ENCODE measurements at regions not wholly inside any gene's neighbourhood (a gene's known extent, or its start where the extent isn't known, plus 50 kb on each side); places are given as distances from the start of the nearest gene placed in this dataset.

DNA sequence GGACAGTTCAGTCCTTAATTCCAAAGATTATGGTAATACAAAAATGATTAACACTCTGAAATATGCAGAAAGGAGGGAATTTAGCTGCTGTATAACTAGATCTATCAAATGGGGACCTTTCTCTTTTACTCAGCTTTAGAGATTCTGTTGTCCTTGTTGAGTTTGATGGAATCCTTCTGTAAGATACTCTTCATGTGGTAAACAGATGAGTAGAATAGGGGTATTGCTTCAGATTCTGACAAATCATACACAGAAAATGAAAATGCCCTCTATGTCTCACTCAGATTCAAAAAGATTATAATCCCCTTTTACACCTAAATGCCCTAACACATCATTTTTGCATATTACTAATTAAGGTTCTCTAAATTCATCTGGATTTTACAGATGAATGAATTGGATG is 50.7 kb downstream of the ARHGAP35 start:
- no peaks in the 10 kb centered on the region for H3K27me3 Mint-ChIP-seq (ENCODE audit: unreplicated experiment)
- TF ChIP-seq, protein P1, sequence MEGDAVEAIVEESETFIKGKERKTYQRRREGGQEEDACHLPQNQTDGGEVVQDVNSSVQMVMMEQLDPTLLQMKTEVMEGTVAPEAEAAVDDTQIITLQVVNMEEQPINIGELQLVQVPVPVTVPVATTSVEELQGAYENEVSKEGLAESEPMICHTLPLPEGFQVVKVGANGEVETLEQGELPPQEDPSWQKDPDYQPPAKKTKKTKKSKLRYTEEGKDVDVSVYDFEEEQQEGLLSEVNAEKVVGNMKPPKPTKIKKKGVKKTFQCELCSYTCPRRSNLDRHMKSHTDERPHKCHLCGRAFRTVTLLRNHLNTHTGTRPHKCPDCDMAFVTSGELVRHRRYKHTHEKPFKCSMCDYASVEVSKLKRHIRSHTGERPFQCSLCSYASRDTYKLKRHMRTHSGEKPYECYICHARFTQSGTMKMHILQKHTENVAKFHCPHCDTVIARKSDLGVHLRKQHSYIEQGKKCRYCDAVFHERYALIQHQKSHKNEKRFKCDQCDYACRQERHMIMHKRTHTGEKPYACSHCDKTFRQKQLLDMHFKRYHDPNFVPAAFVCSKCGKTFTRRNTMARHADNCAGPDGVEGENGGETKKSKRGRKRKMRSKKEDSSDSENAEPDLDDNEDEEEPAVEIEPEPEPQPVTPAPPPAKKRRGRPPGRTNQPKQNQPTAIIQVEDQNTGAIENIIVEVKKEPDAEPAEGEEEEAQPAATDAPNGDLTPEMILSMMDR (IDR thresholded peaks at IDR 0.05; ENCODE audit: unreplicated experiment): no peak
- intact Hi-C loops (cut with micrococcal nuclease; ENCODE audit: unreplicated experiment): no loop called here
- DNase-seq: no peak
- H3K27ac Mint-ChIP-seq (ENCODE audit: unreplicated experiment): no peak overlapping the region
- BruUV-seq (replicated peaks): no TSS peak
- H3K4me1 Mint-ChIP-seq (ENCODE audit: low read depth, unreplicated experiment): peaks cover 30% of the 10 kb centered on the region
- H3K36me3 Mint-ChIP-seq (ENCODE audit: insufficient read depth, unreplicated experiment): no peaks in the 10 kb centered on the region
- H3K9me3 Mint-ChIP-seq (ENCODE audit: low read depth, unreplicated experiment): no peaks in the 10 kb centered on the region
- no peak overlapping the region for H3K4me3 Mint-ChIP-seq (ENCODE audit: low read depth, unreplicated experiment)
- CTCF ChIA-PET: no interaction called here

DNA sequence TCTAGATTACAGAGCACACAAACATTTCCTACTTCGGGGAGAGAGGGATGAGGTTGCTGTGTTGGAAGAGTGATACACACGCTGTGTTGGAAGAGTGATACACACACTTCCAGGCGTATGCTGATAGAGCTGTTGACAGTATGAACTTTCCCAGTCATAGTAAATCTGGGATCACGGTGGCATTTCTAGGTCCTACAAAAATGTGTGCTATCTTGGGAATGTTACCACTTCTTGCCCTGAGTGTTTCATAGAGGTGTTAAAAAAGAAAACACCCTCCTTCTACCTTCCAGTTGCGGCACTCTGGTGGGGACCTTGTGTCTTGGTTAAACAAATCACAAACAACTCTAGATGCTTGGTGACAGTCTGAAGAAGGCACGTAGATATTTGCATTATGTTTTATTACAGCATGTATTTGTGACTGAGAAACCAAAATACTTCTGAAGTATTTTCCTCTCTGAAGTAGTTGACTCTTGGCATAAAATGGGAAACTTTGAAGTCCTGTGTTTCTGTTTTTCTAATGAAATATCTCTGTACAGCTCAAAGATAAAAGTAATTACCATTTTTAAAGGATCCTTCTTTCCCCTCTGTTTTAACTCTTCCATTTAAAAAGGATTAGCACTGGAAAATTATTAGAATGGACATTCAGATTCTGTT is 52.5 kb downstream of the ARHGAP35 start:
- H3K9me3 Mint-ChIP-seq (ENCODE audit: low read depth, unreplicated experiment): no peaks in the 10 kb centered on the region
- no peak for DNase-seq
- BruUV-seq (replicated peaks): no TSS peak
- peak overlapping the region; percentile 42 for H3K4me3 Mint-ChIP-seq (ENCODE audit: low read depth, unreplicated experiment)
- intact Hi-C loops (cut with micrococcal nuclease; ENCODE audit: unreplicated experiment): no loop called here
- CTCF ChIA-PET: interaction anchor here (0.6 to 2.6 kb wide), 8 partner anchors 11 to 112 kb away, joined by 3 to 16 read pairs (median 4); no protein-coding TSS in a partner anchor
- peaks cover 33% of the 10 kb centered on the region for H3K4me1 Mint-ChIP-seq (ENCODE audit: low read depth, unreplicated experiment)
- peak overlapping the region; percentile 62 for H3K27ac Mint-ChIP-seq (ENCODE audit: unreplicated experiment)
- TF ChIP-seq, protein P1 (IDR thresholded peaks at IDR 0.05; ENCODE audit: unreplicated experiment): no peak
- no peaks in the 10 kb centered on the region for H3K27me3 Mint-ChIP-seq (ENCODE audit: unreplicated experiment)
- H3K36me3 Mint-ChIP-seq (ENCODE audit: insufficient read depth, unreplicated experiment): no peaks in the 10 kb centered on the region

DNA sequence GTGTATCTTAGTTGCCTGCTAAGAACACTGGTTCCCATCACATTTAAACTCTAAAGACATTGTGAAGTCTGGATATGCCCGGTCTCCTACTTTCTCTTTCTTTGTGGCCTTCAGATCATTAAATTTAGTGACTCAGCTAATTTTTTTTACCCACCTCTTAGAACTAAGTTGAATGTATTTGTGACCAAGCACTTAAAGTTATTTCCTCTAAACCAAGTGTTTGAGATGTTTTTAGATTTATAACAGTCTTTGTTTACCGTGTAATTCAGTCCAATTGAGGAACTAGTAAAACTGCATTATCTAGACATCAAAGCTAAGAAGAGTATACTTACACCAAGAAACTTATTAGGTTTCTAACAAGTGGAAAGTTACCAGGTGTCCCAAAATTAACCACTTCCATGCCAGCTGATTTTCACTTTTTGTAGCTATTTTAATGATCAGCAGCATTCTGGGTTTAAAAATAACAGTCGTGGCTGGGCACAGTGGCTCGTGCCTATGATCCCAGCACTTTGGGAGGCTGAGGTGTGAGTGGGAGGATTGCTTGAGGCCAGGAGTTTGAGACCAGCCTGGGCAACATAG is 53.1 kb downstream of the ARHGAP35 start:
- intact Hi-C loops (cut with micrococcal nuclease; ENCODE audit: unreplicated experiment): no loop called here
- H3K27ac Mint-ChIP-seq (ENCODE audit: unreplicated experiment): peak overlapping the region; percentile 62
- CTCF ChIA-PET: interaction anchor here (1.1 to 2.6 kb wide), 5 partner anchors 11 to 62 kb away, joined by 3 to 16 read pairs (median 4); no protein-coding TSS in a partner anchor
- DNase-seq: no peak
- H3K4me3 Mint-ChIP-seq (ENCODE audit: low read depth, unreplicated experiment): peak overlapping the region; percentile 42
- no peaks in the 10 kb centered on the region for H3K9me3 Mint-ChIP-seq (ENCODE audit: low read depth, unreplicated experiment)
- TF ChIP-seq, protein P1 (IDR thresholded peaks at IDR 0.05; ENCODE audit: unreplicated experiment): no peak
- no TSS peak for BruUV-seq (replicated peaks)
- peaks cover 33% of the 10 kb centered on the region for H3K4me1 Mint-ChIP-seq (ENCODE audit: low read depth, unreplicated experiment)
- no peaks in the 10 kb centered on the region for H3K27me3 Mint-ChIP-seq (ENCODE audit: unreplicated experiment)
- H3K36me3 Mint-ChIP-seq (ENCODE audit: insufficient read depth, unreplicated experiment): no peaks in the 10 kb centered on the region

DNA sequence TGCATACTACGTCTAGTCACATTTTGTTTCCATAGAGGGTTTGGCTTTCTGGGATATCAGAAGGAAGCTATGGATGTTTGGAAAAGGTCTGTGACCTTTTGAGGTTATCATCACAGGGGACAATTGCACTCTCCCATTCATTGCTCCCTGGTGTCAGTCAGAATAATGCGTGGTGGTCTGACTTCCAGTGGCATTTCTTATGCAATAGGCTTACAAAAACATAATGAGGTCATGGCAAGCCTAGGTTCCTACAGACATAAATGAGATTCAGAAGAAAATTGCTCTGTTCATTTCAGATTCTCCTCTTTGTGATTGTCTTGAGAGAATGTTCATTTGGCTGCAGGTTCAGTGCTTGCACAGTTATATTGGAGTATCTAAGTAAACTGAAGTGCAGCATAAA is 54.6 kb downstream of the ARHGAP35 start:
- Mint-ChIP-seq H3K4me3 (ENCODE audit: low read depth, unreplicated experiment) (no peak overlapping the region), H3K27ac (ENCODE audit: unreplicated experiment) (no peak overlapping the region), H3K27me3 (ENCODE audit: unreplicated experiment) (no peaks in the 10 kb centered on the region), H3K4me1 (ENCODE audit: low read depth, unreplicated experiment) (peaks cover 33% of the 10 kb centered on the region), H3K9me3 (ENCODE audit: low read depth, unreplicated experiment) (no peaks in the 10 kb centered on the region), H3K36me3 (ENCODE audit: insufficient read depth, unreplicated experiment) (peaks cover 5% of the 10 kb centered on the region)
- CTCF ChIA-PET: interaction anchor here (1.0 kb wide), 1 partner anchor 52 kb away, joined by 6 read pairs; no protein-coding TSS in a partner anchor
- no TSS peak for BruUV-seq (replicated peaks)
- DNase-seq: no peak
- TF ChIP-seq, protein P1 (IDR thresholded peaks at IDR 0.05; ENCODE audit: unreplicated experiment): no peak
- intact Hi-C loops (cut with micrococcal nuclease; ENCODE audit: unreplicated experiment): no loop called here

Measured in Calu3 (cell line).